ENCODE measurements at regions not wholly inside any gene's neighbourhood (a gene's known extent, or its start where the extent isn't known, plus 50 kb on each side); places are given as distances from the start of the nearest gene placed in this dataset.
"Not testable (repeated sequence)": the region's sequence is repeated elsewhere in the genome, so short reads cannot be mapped to it uniquely, and the experiment has no call there.

DNA sequence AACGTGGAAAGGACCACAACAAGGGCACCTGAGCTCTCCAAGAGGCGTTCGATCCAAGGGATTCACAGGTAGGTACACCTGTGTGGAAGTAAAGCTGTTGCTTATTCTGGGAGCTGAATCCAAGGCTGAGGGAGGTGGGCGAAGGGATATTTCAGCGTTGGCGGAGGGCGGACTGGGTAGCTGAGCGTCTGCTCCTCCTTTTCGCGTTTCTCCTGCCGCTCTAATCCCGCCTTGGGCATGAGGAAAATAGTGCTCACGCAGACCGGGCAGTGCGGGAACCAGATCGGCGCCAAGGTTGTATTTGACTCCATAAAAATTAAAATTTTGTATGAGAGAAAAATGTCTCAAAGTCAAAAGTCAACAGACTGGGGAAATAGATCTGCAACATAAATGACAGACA, 3966.2 kb upstream of the OR11H1 start:
- TF ChIP-seq POLR2A (IDR thresholded peaks at IDR 0.05; ENCODE audit: extremely low read depth, insufficient read length) = not testable (repeated sequence)
- TF ChIP-seq, protein P1, sequence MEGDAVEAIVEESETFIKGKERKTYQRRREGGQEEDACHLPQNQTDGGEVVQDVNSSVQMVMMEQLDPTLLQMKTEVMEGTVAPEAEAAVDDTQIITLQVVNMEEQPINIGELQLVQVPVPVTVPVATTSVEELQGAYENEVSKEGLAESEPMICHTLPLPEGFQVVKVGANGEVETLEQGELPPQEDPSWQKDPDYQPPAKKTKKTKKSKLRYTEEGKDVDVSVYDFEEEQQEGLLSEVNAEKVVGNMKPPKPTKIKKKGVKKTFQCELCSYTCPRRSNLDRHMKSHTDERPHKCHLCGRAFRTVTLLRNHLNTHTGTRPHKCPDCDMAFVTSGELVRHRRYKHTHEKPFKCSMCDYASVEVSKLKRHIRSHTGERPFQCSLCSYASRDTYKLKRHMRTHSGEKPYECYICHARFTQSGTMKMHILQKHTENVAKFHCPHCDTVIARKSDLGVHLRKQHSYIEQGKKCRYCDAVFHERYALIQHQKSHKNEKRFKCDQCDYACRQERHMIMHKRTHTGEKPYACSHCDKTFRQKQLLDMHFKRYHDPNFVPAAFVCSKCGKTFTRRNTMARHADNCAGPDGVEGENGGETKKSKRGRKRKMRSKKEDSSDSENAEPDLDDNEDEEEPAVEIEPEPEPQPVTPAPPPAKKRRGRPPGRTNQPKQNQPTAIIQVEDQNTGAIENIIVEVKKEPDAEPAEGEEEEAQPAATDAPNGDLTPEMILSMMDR (IDR thresholded peaks at IDR 0.05; ENCODE audit: low read depth, low read length) = not testable (repeated sequence)
